GM12874 (cell line): ENCODE measurements at regions not wholly inside any gene's neighbourhood (a gene's known extent, or its start where the extent isn't known, plus 50 kb on each side); places are given as distances from the start of the nearest gene placed in this dataset.

Experiments
- CTCF ChIP-seq: IDR thresholded peaks from 2 replicates; pipeline ENCODE4 v1.5.1; 2011; ENCODE audit warnings: low read depth, mild to moderate bottlenecking, control low read depth, low read length, moderate library complexity; ENCODE audit not compliant: insufficient read depth

- TF ChIP-seq CTCF = no peak
These were observed 211.1 kb upstream of the GADL1 start for GRCh38 chr3:31105438-31106077.

- no peak for TF ChIP-seq CTCF
These were observed 211.7 kb upstream of the GADL1 start for GRCh38 chr3:31106204-31106603.

- no peak for TF ChIP-seq CTCF
These were observed 212.5 kb upstream of the GADL1 start for GRCh38 chr3:31106912-31107311.

GRCh38 chr3:31114929-31115283 lies 220.4 kb upstream of the GADL1 start:
- TF ChIP-seq CTCF = no peak

- no peak for TF ChIP-seq CTCF
These were observed 222.2 kb upstream of the GADL1 start for GRCh38 chr3:31116651-31117050.

- TF ChIP-seq CTCF = no peak
These were observed 223.4 kb upstream of the GADL1 start for GRCh38 chr3:31117854-31118253.

GRCh38 chr3:31124373-31124772 lies 229.9 kb upstream of the GADL1 start:
- TF ChIP-seq CTCF = no peak
